NCI-H1105 treated with DMSO at 0.1 percent for 48 hours (cell line): ENCODE measurements at regions not wholly inside any gene's neighbourhood (a gene's known extent, or its start where the extent isn't known, plus 50 kb on each side); places are given as distances from the start of the nearest gene placed in this dataset.

Experiments used
- DNase-seq: peaks from one replicate; lab custom pipeline; 2025; lab: John Stamatoyannopoulos, UW

DNA sequence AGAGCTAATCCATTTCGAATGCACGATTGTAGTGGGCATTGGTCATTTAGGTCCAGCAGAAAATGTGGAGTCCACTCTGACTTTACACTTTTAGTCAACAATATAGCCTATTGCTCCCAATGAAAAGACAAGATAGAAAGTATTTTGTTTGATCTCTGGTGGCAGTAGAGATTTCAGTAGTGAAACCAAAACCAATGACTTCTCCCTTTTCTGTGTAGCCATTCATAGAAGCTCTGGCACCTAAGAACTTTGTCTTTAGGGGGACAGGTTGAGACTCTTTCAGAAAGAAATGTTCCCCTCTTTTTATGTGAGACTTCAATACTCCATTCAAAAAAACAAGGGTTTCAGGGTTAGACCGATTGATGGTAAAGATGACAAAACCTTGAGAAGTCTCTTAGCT, 510.8 kb upstream of the POU3F2 start:
- DNase-seq = no peak

DNA sequence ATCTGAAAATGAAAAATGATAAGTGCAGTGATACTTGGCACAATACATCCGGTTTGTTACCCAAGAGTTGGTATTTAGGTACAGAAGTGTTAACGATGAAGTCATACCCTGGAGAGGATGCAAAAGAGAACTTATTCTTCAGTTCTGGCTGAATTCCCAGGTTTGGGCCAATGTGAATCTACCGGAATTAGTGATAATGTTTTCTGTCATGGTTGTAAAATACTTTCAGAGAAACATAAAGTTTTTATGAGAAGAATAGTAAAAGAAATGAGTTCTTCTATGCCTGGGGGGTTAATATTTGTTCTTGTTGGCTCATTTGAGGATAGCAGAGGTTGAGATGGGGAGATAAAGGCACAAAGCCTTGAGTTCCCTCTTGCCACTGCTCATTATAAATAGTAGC, 509.9 kb upstream of the POU3F2 start:
- no peak for DNase-seq

DNA sequence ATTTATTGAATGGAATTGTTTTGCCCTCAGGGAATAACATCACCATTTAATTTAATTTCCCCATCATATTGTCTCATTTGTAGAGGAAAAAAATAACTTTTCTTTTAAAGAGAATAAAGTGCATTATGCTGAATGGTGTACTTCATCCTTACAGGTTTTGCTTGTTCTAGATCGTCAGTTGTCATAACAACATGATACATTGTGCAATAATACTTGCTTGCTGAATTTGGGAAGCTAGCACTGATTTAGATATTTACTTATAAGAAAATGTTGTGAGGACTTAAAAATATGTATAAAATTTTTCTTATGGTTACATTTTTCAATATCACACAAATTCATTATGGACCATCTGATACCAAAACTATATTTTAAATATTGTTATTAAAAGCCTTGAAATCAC, 509.0 kb upstream of the POU3F2 start:
- no peak for DNase-seq

DNA sequence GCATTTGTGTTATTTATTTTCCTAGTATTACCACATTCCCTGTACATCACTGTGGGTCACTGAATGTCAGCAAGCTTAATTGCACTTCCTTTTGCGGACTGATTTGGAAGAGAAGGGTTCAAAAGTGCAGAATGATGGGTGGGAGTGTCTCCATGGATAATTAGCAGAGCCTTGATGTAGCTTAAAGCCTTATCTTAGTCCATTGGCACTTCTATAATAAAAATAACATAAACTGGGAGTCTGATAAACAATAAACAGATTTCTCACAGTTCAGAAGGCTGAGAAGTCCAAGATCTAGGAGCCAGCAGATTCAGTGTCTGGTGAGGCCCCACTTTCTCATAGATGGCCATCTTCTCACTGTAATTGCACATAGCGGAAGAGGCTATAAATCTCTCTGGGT, 501.1 kb upstream of the POU3F2 start:
- no peak for DNase-seq

DNA sequence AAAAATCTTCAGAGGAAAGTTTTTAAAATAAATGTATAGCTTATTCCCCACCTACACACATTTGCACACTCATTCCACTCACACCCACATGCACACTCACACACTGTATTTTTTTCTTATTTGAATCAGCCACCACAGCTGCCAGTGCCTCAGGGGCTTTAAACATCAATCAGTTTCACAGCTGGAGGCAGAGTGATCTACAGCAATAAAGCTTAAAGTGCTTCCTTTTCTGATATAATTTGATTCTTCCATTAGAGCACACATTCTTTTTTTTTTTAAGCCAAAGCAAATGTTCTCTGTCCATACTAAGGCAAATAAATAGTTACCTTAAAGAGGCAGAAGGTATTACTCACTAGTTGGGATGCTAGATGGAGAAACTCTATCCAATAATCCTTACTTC, 498.8 kb upstream of the POU3F2 start:
- DNase-seq = peak; percentile 24

DNA sequence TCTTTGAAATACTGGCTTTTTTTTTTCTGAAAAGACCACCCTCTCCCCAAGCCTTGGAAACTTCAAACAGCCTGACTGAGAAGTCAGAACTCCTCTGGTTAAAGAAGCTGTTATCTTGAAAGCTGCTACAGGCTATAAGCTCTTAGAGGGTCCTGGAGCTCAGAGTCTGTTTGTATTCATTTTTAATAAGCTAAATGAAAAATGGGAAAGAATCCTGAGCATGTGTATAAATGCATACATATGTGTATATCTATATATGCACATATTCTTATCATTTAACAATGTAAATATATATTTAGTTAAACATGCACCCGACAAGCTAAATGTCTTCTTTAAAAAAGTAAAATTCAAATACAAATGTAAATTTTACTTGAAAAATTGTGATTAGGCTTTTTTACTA, 494.9 kb upstream of the POU3F2 start:
- no peak for DNase-seq

DNA sequence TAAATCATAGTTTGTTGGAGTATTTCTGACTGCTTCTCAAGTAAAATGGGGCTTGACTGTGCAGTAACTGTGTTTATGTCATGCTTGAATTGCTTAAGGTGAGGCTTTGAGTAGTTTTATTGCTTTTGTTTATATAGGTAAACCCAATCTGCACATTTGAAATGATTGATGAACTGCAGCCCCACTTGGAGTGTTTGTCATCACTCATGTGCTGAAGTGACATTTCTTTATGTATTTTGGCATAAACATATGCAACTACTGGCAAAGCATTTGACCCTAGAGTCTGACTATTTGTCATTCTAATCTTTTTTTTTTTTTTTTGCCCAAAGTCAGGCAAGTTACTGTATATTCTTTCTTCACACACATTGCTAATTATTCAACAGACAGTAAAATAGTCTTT, 491.4 kb upstream of the POU3F2 start:
- DNase-seq = peak; percentile 66

DNA sequence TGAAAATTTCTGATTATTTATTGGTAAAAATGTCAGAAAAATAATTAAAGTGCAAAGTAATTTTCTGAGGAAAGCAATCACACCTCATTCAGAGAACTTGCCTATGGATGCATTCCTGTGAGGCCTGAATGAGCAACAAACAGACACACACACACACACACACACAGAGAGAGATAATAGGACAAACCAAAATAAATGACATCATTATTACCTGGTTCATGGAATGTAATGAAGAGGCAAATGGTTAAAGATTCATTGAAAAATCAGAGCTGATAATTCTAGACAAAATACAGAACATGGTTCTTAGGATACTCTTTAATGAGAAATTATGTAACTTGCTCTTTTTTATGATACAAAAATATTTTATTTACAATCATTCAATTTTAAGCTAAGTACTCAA, 490.6 kb upstream of the POU3F2 start:
- no peak for DNase-seq

DNA sequence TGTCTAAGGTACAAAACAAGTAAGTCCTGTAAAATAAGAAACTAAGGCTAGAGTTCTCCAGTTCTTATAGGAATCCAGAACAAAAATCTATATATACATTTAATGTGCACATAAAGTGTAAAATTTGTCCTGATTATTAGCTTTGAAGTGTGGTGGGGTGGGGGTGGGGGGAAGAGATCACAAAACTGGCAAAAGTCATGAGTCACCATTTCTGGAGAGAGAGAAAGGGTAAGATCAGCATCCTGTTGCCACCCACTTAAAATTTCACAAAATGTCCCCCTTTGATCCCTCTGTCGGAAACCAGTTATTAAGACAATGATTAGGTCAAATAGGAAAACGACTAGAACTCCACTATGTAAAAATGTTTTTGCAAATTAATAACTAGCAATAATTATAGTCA, 482.0 kb upstream of the POU3F2 start:
- DNase-seq = no peak

DNA sequence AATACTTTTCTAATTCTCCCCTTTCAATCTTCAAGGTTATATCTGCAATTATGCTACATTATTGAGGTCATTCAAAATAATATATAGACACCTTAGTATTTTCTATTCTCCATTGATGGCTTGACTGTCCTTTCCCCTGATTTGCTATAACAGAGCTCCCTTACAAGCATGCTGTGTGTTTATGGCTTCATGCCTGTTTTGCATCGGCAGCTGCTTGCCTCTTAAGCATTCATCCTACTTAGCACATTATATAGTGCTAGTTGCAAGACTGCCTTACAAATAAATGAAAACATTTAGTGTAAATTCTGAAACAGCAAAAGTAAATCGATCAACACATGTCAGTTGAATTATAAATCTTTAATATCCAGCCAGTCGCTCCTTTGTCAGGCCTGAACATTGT, 476.2 kb upstream of the POU3F2 start:
- DNase-seq = no peak

DNA sequence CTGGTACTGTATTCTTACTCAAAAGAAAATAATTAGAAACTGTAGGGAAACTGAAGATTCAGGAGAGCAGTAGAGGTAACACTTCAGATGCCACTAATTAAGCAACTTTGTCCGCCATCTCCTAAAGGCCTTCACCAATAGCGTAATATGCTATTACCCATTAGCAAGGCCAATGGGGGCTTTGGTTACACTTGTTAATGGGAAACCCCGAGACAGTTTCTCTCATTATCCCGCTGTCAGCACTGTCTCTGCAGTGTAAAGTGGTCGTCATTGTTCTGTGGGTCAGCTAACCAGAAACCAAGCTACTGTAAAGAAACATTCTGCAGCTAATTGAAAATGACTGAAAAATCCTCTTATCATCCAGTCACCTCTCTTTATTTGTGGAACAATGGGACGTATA, 468.0 kb upstream of the POU3F2 start:
- DNase-seq = no peak

DNA sequence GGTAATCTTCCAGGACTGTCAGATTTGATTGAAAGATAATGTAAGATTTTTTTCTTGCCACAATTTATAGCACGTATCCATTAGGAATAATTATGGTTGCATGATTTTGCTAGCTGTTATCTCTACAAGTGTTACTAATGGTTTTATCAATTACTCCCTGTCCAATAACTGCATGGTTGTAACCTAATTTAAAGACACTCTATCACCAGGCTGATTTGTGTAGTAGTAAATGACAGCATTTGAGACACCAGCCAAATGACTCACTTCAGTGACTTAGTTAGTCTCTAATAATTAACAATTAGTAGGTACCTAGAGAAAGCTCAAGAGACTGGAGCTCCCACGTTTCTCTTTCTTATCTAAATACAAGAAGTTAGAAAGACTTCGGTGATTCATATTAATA, 453.8 kb upstream of the POU3F2 start:
- peak; percentile 12 for DNase-seq

DNA sequence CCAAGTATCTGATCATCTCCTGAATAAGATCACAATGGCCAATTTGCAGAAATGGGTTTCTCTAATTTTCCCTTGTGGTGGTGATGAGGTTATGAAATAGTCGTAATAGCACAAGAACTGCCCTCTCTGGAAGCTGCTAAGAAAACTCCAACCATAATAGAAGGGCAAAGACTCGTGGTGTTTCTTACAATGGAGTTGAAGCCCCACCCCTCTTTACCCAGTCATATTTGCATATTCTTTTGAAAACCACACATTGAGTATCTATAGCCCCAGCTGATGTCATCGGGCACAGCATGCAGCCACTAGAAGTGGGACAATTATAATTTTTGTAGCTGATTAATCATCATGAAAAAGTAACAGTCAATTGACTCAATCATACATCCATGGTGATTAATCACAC, 452.1 kb upstream of the POU3F2 start:
- DNase-seq = no peak

DNA sequence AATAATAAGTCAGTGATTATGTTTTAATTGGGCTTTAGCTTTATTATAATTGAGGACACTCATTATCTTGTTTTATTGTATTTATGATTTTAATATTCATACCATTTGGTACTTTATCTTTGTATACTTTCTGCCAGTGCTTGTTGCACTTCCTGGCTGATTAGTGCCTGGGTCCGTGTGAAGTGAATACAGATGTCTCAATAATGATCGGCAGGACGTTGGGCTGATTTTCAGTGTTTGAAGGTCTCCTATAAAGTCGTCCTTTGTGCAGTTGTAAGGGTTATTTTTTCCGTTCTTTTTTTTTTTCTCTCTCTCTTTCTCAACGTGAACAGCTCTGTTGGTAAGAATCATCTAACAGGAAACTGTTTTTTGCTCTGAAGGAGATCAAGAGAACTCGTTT, 450.0 kb upstream of the POU3F2 start:
- no peak for DNase-seq

DNA sequence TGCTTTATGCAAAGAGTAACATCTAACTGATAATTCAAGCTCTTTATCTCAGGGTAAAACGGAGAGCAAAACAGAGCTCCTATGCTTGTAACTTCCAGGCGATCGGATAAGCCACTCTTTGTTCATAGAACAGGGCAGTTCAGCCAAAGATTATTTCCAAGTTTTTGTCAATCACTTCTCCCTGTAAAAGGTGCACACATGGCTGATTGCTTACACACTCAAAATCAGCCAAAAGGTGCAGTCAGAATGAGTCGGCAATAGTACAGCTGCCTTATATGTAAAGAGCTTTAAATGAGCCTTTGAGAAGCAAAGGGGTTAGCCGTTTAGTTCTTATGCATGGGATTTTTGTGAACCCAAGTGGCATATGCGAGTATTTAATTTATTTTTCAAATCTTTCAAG, 449.6 kb upstream of the POU3F2 start:
- DNase-seq = no peak

DNA sequence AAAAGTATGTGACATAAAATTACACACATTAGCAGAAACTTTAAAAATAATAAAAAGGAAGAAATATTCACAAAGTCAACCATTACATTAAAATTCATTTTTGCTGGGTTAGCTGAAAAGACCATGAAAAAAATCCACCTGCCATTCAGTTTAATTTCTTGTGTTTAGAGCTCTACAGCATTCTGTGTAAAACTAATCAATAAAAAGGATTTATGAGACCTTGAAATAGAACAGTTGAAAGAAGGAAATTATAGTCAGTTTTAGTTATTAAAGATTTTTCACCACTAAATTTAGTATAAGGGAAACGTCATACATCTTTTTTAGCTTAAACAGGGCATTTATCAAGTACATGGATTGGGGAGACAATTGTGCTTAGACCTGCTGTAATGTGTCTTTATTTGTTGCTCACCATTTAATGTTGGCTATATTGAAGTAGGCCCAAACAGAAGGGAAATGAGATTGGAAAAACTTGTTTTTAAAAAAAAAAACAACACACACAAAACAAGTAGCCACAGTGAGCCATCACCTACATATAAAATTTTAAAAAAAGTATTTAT, 438.7 kb upstream of the POU3F2 start:
- DNase-seq = no peak

DNA sequence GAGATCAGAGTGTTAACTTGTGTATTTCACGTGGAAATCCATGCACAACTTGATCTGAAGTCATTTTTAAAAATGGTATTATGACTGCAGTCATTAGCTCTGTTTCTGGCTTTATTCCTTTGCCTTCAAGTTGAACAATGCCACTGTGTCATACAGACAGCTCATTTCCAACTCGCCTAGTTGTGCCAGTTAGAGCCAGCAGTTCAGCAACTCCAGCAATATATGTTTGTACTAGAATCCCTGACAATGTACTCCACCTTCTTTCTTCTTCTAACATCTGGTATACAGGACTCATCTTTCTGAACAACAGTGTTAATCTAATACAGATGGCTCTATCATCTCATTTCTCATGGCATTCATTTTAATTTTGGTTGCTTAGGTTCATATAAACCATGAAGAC, 418.3 kb upstream of the POU3F2 start:
- DNase-seq = peak; percentile 48

DNA sequence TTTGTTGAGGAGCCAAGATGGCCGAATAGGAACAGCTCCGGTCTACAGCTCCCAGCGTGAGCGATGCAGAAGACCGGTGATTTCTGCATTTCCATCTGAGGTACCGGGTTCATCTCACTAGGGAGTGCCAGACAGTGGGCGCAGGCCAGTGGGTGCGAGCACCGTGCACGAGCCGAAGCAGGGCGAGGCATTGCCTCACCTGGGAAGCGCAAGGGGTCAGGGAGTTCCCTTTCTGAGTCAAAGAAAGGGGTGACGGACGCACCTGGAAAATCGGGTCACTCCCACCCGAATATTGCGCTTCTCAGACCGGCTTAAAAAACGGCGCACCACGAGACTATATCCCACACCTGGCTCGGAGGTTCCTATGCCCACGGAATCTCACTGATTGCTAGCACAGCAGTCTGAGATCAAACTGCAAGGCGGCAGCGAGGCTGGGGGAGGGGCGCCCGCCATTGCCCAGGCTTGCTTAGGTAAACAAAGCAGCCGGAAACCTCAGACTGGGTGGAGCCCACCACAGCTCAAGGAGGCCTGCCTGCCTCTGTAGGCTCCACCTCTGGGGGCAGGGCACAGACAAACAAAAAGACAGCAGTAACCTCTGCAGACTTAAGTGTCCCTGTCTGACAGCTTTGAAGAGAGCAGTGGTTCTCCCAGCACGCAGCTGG, 417.7 kb upstream of the POU3F2 start:
- peak; percentile 38 for DNase-seq

DNA sequence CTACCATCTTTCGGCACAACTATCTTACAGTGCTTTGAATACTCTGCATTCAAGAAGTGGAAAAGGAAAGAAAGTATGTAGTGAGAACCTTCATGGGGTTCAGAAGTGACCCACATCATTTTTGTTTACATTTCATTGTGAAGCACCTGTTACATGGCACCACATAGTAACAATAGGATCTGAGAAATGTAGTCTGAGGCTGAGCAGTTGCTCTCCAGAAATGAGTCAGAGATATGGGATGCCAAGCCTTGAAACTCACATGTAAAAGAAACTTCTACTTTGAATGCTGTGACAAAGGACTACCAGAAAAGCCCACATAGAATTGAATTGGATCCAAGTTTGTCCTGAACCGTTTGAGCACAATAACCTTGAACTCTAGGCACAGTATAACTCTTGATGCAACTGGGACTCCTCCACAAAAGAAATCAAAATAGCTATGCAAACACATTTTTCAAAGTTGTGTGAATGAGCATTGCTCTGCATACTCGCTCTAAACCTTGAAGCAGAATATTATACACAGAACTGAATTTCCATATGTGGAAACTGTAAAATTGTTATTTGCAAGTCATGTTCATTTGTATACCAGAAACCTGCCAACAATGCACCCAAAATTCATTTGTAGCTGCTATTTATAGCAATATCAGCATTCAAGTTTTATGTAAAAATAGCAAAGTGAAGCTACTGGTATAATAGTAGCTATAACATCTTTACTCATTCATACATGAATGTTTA, 400.9 kb upstream of the POU3F2 start:
- no peak for DNase-seq

DNA sequence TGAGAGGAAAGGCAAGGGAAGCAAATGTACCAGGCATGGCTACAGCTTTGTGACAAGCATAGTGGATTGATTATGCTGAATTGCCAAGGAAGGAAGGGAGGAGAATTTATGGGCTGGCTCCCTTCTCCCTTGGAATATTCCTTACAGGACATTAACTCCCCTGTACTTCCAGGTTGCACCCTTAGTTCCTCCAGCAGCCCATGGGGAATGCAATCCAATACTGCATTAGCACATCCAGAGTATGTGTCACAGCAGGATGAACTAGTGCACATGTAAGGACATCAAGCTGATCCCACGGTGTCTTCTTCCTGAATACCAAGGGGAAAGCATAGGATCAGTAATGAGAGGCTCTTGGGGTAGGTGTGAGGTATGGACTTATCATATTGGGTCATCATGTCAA, 390.7 kb upstream of the POU3F2 start:
- DNase-seq = no peak

DNA sequence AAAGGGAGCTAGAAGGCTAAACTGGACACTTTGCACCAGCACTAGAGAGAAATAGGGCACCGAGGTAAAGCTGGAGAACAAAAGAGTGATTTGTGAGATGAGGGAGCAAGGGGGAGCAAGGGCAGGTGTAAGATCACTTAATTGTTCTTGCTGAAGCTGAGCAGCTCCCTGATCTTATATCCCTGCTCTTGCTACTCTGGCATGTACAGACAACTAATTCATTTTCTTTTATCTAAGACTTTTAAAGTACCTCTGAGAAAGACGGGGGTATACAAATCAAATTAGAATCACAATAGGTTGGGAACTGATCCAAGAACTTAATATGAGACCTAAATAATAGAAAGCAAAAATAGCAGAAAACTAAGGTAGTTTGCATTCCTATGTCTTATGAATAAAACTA, 381.7 kb upstream of the POU3F2 start:
- peak; percentile 71 for DNase-seq

DNA sequence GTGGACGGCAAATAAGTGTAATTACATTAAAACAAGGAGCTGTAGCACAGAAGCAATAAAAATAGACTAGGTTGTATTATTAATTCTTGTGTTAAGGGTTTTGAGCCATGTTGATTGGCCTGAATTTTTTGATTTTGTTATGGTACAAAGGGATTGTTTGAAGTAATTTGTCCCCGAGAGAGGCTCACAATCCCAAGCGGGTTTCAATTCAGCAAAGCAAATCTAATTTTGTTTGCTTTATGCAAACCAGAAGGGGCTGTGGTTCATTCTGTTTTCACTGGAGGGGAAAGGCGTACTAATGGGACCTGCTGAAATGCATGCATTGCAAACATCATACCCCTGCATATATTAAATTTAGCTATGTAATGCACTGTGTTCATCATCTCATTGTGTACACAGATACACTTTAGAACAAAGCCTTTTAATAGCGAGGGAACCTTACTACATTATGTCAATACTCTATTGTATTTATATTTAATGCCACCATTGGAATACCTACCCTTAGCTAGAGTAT, 379.5 kb upstream of the POU3F2 start:
- no peak for DNase-seq

DNA sequence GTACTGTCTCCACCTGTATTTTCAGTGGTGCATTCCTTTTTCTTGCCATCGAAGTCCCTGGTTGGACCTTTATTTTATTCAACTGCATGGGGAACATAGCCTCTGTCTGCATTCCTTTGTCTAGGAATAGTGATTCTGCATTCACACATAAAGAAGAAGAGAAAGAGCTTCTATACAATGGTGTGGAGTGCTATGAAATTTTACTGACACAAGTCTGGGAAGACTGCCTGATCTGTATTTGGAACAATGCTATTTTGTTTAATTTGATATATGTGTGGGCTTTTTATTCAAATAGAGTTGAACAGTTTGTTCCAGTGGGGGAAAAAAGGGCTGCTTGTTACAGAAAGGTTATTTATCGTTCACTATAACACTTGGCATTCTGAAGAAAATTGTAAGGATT, 375.7 kb upstream of the POU3F2 start:
- DNase-seq = no peak
